Lower leg skin (tissue), 4 donors: ENCODE measurements at regions not wholly inside any gene's neighbourhood (a gene's known extent, or its start where the extent isn't known, plus 50 kb on each side); places are given as distances from the start of the nearest gene placed in this dataset.
"Not testable (repeated sequence)": the region's sequence is repeated elsewhere in the genome, so short reads cannot be mapped to it uniquely, and the experiment has no call there.

ENCODE experiments used
- DNase-seq, 2 donors: peaks; one replicate each; pipeline ENCODE4 v3.0.0-alpha.2; 2019; ENCODE audit warnings: low spot score in 2 of 2
- H3K4me3 ChIP-seq: fragments of 200-600 bp; sonication (generic); 2 replicates; pipeline ENCODE4 v1.5.1; 2017; ENCODE audit warnings: mild to moderate bottlenecking, low read depth; ENCODE audit not compliant: poor library complexity, severe bottlenecking
- POLR2A ChIP-seq, 2 donors: fragments of 450-650 bp; IDR thresholded peaks; one replicate each; pipeline ENCODE4 v1.6.1; 2016 to 2017; ENCODE audit warnings: antibody characterized with exemption in 2 of 2, mild to moderate bottlenecking in 1 of 2, moderate library complexity in 1 of 2
- WGBS, 2 donors: methylation state at CpG; one replicate each; pipeline ENCODE4 v1.1.5; 2018; 5-methylcytosine and 5-hydroxymethylcytosine counted together
- intact Hi-C: fragments of 100-400 bp; cut with DNase I; formaldehyde crosslinking; loops from one replicate; pipeline ENCODE4 v1.15.0; 2023; ENCODE audit warnings: low total_unique reads
- TF ChIP-seq, protein P1 (sequence below), 3 donors: fragments of 450-650 bp; IDR thresholded peaks; one replicate each; pipeline ENCODE4 v1.5.1; 2016; ENCODE audit warnings: antibody characterized with exemption in 3 of 3, mild to moderate bottlenecking in 3 of 3, moderate library complexity in 2 of 3

DNA sequence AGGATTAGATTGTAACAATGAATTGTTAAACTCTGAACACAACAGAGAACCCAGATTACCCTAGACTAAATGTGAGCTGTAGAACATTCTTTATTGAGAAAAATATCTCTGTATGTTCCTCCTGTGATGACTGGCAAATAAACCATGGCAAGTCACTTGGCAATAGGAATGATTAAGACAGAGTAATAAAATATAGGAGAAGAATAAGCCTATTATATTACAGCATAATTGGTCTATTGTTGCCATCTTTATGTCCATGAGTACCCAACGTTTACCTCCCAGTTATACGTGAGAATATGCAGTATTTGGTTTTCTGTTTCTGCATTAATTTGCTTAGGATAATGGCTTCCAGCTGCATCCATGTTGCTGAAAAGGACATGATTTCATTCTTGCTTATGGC is 211.2 kb upstream of the AVPR1A start:
- no peak for DNase-seq
- no peak overlapping the region for H3K4me3 ChIP-seq
- TF ChIP-seq POLR2A (IDR thresholded peaks at IDR 0.05) = no peak
- TF ChIP-seq, protein P1, sequence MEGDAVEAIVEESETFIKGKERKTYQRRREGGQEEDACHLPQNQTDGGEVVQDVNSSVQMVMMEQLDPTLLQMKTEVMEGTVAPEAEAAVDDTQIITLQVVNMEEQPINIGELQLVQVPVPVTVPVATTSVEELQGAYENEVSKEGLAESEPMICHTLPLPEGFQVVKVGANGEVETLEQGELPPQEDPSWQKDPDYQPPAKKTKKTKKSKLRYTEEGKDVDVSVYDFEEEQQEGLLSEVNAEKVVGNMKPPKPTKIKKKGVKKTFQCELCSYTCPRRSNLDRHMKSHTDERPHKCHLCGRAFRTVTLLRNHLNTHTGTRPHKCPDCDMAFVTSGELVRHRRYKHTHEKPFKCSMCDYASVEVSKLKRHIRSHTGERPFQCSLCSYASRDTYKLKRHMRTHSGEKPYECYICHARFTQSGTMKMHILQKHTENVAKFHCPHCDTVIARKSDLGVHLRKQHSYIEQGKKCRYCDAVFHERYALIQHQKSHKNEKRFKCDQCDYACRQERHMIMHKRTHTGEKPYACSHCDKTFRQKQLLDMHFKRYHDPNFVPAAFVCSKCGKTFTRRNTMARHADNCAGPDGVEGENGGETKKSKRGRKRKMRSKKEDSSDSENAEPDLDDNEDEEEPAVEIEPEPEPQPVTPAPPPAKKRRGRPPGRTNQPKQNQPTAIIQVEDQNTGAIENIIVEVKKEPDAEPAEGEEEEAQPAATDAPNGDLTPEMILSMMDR (IDR thresholded peaks at IDR 0.05) = no peak
- intact Hi-C loops = no loop called here
- WGBS, 2 donors = 59 to 66% methylated on average over 2 of the region's 2 CpGs

DNA sequence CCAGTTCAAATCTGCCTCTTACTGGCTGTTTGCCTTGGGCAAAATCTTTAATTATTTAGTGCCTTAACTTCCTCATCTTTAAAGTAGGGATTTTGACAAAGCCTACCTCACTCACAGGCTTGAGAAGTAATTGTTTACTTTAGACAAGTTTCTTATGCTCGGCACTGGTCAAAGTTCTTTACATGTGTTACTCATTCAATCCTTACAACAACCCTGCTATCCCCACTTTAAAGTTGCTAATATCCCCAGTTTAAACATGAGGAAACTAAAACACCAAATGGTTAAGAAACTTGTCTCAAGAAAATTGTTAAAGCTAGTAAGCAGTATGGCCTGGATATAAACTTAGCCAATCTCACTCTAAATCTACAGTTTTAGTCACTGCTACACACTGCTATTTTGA is 204.0 kb upstream of the AVPR1A start:
- TF ChIP-seq, protein P1 (IDR thresholded peaks at IDR 0.05) = no peak
- TF ChIP-seq POLR2A (IDR thresholded peaks at IDR 0.05) = no peak
- intact Hi-C loops = no loop called here
- H3K4me3 ChIP-seq = no peak overlapping the region
- 78 to 80% methylated on average over 1 of the region's 1 CpG for WGBS, 2 donors
- DNase-seq = no peak

DNA sequence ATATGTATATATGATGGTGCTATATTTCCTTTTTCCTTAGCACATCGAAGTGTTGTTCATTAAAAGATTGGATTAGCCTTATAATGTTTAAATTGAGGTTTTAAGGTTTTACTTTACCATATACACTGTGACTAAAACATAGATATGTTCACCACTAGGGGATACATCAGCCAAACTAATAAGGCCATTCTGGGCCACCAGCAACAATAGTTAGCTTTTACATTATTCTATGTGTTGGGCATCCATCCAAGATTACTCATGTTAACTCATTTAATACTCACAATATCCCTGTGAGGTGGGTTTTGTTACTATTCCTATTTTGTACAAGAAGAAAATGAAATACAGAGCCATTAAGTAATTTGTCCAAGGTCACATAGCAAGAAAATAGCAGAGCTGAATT is 202.6 kb upstream of the AVPR1A start:
- intact Hi-C loops = no loop called here
- DNase-seq = no peak
- WGBS, 2 donors = 86 to 92% methylated on average over 1 of the region's 1 CpG
- H3K4me3 ChIP-seq = no peak overlapping the region
- TF ChIP-seq, protein P1 (IDR thresholded peaks at IDR 0.05) = no peak
- TF ChIP-seq POLR2A (IDR thresholded peaks at IDR 0.05) = no peak

DNA sequence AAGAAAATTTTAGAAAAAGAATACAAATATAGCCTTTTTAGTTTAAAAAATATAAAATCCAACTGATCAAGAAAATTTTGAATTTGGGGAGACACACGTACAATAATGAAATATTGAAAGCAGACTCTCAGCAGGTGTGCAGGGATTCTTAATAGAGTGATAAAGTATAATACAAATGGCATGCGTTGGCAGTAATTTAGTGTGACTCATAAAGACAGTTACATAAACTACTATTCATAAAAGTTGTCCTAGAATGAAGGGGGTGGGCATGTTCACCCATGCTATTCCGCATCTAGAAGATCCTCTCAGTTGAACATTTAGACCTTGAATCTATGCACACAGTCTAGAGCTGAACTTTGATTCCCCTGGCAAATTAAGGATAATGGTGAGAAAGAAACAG is 200.4 kb upstream of the AVPR1A start:
- TF ChIP-seq, protein P1 (IDR thresholded peaks at IDR 0.05) = no peak
- TF ChIP-seq POLR2A (IDR thresholded peaks at IDR 0.05) = no peak
- WGBS, 2 donors = 81 to 86% methylated on average over 3 of the region's 3 CpGs
- no peak for DNase-seq
- intact Hi-C loops = no loop called here
- H3K4me3 ChIP-seq = no peak overlapping the region

DNA sequence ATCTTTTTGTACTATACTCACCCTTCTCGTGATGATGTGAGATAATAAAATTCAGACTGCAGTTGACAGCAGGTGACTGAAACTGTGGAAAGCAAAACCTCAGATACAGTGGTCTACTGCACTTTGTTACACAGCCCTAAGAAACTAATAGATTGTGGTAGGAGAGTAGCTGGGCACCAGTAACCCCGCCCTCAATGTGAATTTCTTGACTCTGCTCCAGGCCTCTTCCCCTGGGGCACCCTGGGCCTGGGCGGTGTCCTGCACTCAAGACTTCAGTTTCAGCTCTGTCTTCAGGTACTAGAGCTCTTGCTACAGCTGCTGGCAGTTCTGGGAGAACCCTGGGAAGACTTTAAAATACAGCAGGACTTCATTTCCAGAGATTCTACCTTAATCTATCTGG is 197.6 kb upstream of the AVPR1A start:
- DNase-seq = no peak
- TF ChIP-seq, protein P1 (IDR thresholded peaks at IDR 0.05) = no peak
- no peak for TF ChIP-seq POLR2A (IDR thresholded peaks at IDR 0.05)
- WGBS, 2 donors = 36 to 68% methylated on average over 3 of the region's 3 CpGs
- H3K4me3 ChIP-seq = no peak overlapping the region
- intact Hi-C loops = no loop called here

DNA sequence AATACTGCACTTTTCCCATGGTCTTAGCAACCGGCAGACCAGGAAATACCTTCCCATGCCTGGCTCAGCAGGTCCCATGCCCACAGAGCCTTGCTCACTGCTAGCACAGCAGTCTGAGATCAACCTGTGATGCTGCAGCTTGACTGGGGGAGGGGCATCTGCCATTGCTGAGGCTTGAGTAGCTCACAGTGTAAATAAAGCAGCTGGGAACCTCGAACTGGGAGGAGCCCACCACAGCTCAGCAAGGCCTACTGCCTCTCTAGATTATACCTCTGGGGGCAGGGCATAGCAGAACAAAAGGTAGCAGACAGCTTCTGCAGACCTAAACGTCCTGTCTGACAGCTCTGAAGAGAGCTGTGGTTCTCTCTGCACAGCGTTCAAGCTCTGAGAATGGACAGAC is 186.2 kb upstream of the AVPR1A start:
- WGBS, 2 donors = 42 to 45% methylated on average over 2 to 4 of the region's 4 CpGs
- H3K4me3 ChIP-seq, intact Hi-C loops, DNase-seq: not testable (repeated sequence)
